ENCODE measurements at regions not wholly inside any gene's neighbourhood (a gene's known extent, or its start where the extent isn't known, plus 50 kb on each side); places are given as distances from the start of the nearest gene placed in this dataset.
A peak's percentile ranks its signal among the peaks of the same experiment; 100 is the strongest.

DNA sequence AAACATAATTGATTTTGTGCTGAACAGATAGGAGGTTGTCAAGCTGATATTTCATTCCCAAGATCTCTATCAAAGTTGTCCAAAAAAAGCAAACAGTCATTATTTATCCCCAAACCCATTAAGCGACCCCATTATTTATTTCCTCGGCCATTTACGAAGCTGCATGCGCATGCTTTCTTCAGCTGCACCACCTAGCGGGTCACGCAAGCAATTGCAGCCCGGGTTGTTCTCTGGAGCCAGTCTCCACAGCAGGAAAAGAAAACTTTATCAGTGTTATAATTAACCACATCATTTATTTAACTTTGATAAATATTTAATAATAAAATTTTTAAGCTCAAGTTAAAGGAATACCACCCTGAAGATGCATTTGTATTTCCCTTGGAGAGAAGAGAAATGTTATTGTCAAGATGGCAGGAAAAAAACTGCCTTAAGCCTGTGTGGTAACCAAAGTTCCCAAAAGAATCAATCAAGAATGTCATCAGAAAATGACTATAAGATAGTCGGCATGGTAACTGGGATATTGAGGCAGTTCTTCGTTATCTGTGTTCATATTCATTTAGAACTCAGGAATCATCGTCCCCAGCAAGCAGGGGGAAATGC lies 304.7 kb downstream of the FBXO15 start:
- Histone ChIP-seq H3K4me2 (ENCODE audit: low read depth, low read length, poor library complexity, severe bottlenecking) (peak overlapping the region; percentile 84), H3K36me3 (ENCODE audit: insufficient read depth, low read length) (no peaks in the 10 kb centered on the region), H3K79me2 (ENCODE audit: insufficient read depth, low read length) (no peaks in the 10 kb centered on the region), H3K9ac (ENCODE audit: low read depth, low read length, poor library complexity, severe bottlenecking) (peak overlapping the region; percentile 68), H3K9me3 (ENCODE audit: insufficient read depth, low read depth, low read length) (no peaks in the 10 kb centered on the region), H2AFZ (ENCODE audit: low read length) (peak overlapping the region; percentile 95), H4K20me1 (ENCODE audit: insufficient read depth, low read length, poor library complexity, severe bottlenecking) (no peaks in the 10 kb centered on the region), H3F3A (ENCODE audit: low read depth) (no peaks in the 10 kb centered on the region), H3K4me3 (ENCODE audit: low read length, poor library complexity, severe bottlenecking) (peak overlapping the region; percentile 68), H3K27me3 (ENCODE audit: insufficient read depth, low read length, poor library complexity, severe bottlenecking) (no peaks in the 10 kb centered on the region), H3K4me1 (ENCODE audit: insufficient read depth, low read length, poor library complexity, severe bottlenecking) (peaks cover 13% of the 10 kb centered on the region), H3K9me2 (replicated peaks; ENCODE audit: low read depth, low read length) (no peaks in the 10 kb centered on the region)
- no peak for TF ChIP-seq EZH2phosphoT487 (IDR thresholded peaks at IDR 0.05; ENCODE audit: borderline replicate concordance)
- TF ChIP-seq, protein P1, sequence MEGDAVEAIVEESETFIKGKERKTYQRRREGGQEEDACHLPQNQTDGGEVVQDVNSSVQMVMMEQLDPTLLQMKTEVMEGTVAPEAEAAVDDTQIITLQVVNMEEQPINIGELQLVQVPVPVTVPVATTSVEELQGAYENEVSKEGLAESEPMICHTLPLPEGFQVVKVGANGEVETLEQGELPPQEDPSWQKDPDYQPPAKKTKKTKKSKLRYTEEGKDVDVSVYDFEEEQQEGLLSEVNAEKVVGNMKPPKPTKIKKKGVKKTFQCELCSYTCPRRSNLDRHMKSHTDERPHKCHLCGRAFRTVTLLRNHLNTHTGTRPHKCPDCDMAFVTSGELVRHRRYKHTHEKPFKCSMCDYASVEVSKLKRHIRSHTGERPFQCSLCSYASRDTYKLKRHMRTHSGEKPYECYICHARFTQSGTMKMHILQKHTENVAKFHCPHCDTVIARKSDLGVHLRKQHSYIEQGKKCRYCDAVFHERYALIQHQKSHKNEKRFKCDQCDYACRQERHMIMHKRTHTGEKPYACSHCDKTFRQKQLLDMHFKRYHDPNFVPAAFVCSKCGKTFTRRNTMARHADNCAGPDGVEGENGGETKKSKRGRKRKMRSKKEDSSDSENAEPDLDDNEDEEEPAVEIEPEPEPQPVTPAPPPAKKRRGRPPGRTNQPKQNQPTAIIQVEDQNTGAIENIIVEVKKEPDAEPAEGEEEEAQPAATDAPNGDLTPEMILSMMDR (conservative IDR thresholded peaks at IDR 0.05; ENCODE audit: low read length), result peak; percentile 97

DNA sequence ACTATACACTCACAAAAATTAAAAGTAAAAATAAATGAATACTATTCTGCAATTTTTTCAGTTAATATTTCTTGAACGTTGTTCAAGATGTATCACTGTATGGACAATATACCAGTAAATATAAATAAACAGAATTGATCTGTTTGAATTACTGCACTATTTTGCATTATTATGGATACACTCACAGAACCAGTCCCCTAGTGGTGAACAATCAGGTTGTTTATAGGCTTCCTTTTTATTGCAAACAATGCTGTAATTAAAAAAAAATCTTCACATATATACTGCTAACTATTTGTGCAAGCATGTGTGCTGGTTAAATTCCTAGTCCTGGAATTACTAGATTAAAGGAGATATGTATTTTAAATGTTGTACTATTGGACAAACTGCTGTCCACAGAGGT lies 306.0 kb downstream of the FBXO15 start:
- Histone ChIP-seq H3K4me1 (ENCODE audit: insufficient read depth, low read length, poor library complexity, severe bottlenecking) (peaks cover 13% of the 10 kb centered on the region), H3K4me3 (ENCODE audit: low read length, poor library complexity, severe bottlenecking) (no peak overlapping the region), H4K20me1 (ENCODE audit: insufficient read depth, low read length, poor library complexity, severe bottlenecking) (no peaks in the 10 kb centered on the region)

DNA sequence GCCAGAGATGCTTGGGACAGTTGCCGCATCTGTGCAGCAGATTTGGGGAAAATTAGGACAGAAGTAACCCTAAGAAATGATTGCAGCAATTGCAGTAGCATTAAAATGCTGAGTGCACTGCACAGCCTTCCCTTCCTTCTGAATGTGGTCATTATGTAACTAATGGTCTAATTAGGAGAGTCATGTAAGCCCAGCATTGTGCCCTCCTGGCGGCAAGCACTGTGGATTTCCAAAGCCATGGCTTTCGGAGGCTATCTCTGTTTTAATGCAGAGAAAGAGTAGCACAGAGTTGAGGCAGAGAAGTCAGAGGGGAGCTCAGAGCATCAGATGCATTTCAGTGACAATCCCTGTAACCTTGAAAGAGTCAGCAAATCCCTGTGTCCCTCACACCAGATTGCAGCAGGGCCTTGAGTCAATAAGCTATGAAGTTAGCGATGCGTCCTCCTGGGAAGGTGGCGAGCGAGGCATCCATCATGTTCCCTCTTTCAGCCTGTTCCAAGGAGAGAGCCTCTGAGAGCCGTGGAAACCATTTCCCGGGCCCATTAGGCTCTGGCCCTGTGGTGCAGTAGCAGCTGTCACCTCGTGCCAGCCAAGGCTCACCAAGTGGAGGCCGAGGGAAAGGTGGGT lies 307.2 kb downstream of the FBXO15 start:
- Histone ChIP-seq H3K4me3 (ENCODE audit: low read length, poor library complexity, severe bottlenecking) (no peak overlapping the region), H4K20me1 (ENCODE audit: insufficient read depth, low read length, poor library complexity, severe bottlenecking) (no peaks in the 10 kb centered on the region), H3K79me2 (ENCODE audit: insufficient read depth, low read length) (no peaks in the 10 kb centered on the region), H3K27me3 (ENCODE audit: insufficient read depth, low read length, poor library complexity, severe bottlenecking) (no peaks in the 10 kb centered on the region), H3K9ac (ENCODE audit: low read depth, low read length, poor library complexity, severe bottlenecking) (no peak overlapping the region), H3K9me2 (replicated peaks; ENCODE audit: low read depth, low read length) (no peaks in the 10 kb centered on the region), H3K4me2 (ENCODE audit: low read depth, low read length, poor library complexity, severe bottlenecking) (no peak overlapping the region), H3K4me1 (ENCODE audit: insufficient read depth, low read length, poor library complexity, severe bottlenecking) (peaks cover 13% of the 10 kb centered on the region), H3F3A (ENCODE audit: low read depth) (no peaks in the 10 kb centered on the region), H3K9me3 (ENCODE audit: insufficient read depth, low read depth, low read length) (no peaks in the 10 kb centered on the region), H2AFZ (ENCODE audit: low read length) (peak overlapping the region; percentile 9; the same call in 1 of the 2 replicates), H3K36me3 (ENCODE audit: insufficient read depth, low read length) (no peaks in the 10 kb centered on the region)
- no peak for TF ChIP-seq EZH2phosphoT487 (IDR thresholded peaks at IDR 0.05; ENCODE audit: borderline replicate concordance)
- TF ChIP-seq, protein P1 (conservative IDR thresholded peaks at IDR 0.05; ENCODE audit: low read length), result no peak

More for the DNA sequence above, 306.0 kb downstream of the FBXO15 start:
- H3K9ac ChIP-seq (ENCODE audit: low read depth, low read length, poor library complexity, severe bottlenecking), result peak overlapping the region; percentile 68
- H3K9me3 ChIP-seq (ENCODE audit: insufficient read depth, low read depth, low read length), result no peaks in the 10 kb centered on the region
- H2AFZ ChIP-seq (ENCODE audit: low read length), result peak overlapping the region; percentile 95
- peak overlapping the region; percentile 84 for H3K4me2 ChIP-seq (ENCODE audit: low read depth, low read length, poor library complexity, severe bottlenecking)
- no peaks in the 10 kb centered on the region for H3K27me3 ChIP-seq (ENCODE audit: insufficient read depth, low read length, poor library complexity, severe bottlenecking)
- H3F3A ChIP-seq (ENCODE audit: low read depth), result no peaks in the 10 kb centered on the region
- H3K9me2 ChIP-seq (replicated peaks; ENCODE audit: low read depth, low read length), result no peaks in the 10 kb centered on the region
- H3K36me3 ChIP-seq (ENCODE audit: insufficient read depth, low read length), result no peaks in the 10 kb centered on the region
- H3K79me2 ChIP-seq (ENCODE audit: insufficient read depth, low read length), result no peaks in the 10 kb centered on the region
- TF ChIP-seq, protein P1 (conservative IDR thresholded peaks at IDR 0.05; ENCODE audit: low read length), result peak; percentile 72
- no peak for TF ChIP-seq EZH2phosphoT487 (IDR thresholded peaks at IDR 0.05; ENCODE audit: borderline replicate concordance)

All from Loucy (cell line).